Keratinocyte (primary cell): ENCODE measurements at regions not wholly inside any gene's neighbourhood (a gene's known extent, or its start where the extent isn't known, plus 50 kb on each side); places are given as distances from the start of the nearest gene placed in this dataset.

ENCODE experiments used
- DNase-seq: peaks from one replicate; pipeline ENCODE4 v3.0.0-alpha.2; 2011; ENCODE audit warnings: low read depth, missing footprints, low spot score
- FAIRE-seq: peaks from 2 replicates; lab custom pipeline; 2011; peaks lifted over from hg19 to GRCh38; lab: Jason Lieb, UNC
- H2AFZ ChIP-seq: 2 replicates; pipeline ENCODE4 v1.6.0; 2012; ENCODE audit warnings: low read length, control low read depth, inconsistent platforms; ENCODE audit not compliant: control insufficient read depth
- H3K27ac ChIP-seq: 2 replicates; pipeline ENCODE4 v1.5.1; 2011; ENCODE audit warnings: low read length; ENCODE audit not compliant: control insufficient read depth, insufficient read depth
- H3K27me3 ChIP-seq: 3 replicates; pipeline ENCODE4 v1.6.0; 2011; ENCODE audit warnings: low read length; ENCODE audit not compliant: control insufficient read depth, insufficient read depth; ENCODE audit errors: extremely low read depth
- H3K36me3 ChIP-seq, 2 experiments: 2 replicates in 1 of 2; 3 replicates in 1 of 2; pipeline ENCODE4 v1.5.1; 2011; ENCODE audit warnings: low read length in 2 of 2, mild to moderate bottlenecking in 1 of 2; ENCODE audit not compliant: control insufficient read depth in 2 of 2, insufficient read depth in 2 of 2; ENCODE audit errors: extremely low read depth in 1 of 2
- H3K4me1 ChIP-seq: 3 replicates; pipeline ENCODE4 v1.5.1; 2011; ENCODE audit warnings: low read length; ENCODE audit not compliant: control insufficient read depth, insufficient read depth; ENCODE audit errors: extremely low read depth
- H3K4me2 ChIP-seq: 3 replicates; pipeline ENCODE4 v1.6.0; 2011; ENCODE audit warnings: low read depth, low read length; ENCODE audit not compliant: control insufficient read depth, insufficient read depth; ENCODE audit errors: extremely low read depth
- H3K4me3 ChIP-seq, 3 experiments: fragments of 200-600 bp in 1 of 3; sonication (generic) in 1 of 3; 2 replicates in 2 of 3; 3 replicates in 1 of 3; pipeline ENCODE4 v1.5.1; 2011 to 2016; ENCODE audit warnings: low read length in 3 of 3, mild to moderate bottlenecking in 3 of 3, control low read depth in 2 of 3, inconsistent platforms in 1 of 3, low read depth in 1 of 3, mixed read lengths in 1 of 3, mixed run types in 1 of 3, moderate library complexity in 1 of 3; ENCODE audit not compliant: control insufficient read depth in 2 of 3, insufficient read depth in 2 of 3; ENCODE audit errors: extremely low read depth in 1 of 3
- H3K79me2 ChIP-seq: 2 replicates; pipeline ENCODE4 v1.6.0; 2012; ENCODE audit warnings: low read length; ENCODE audit not compliant: control insufficient read depth, insufficient read depth
- H3K9ac ChIP-seq: 3 replicates; pipeline ENCODE4 v1.6.0; 2011; ENCODE audit warnings: low read length; ENCODE audit not compliant: control insufficient read depth, insufficient read depth; ENCODE audit errors: extremely low read depth
- H3K9me1 ChIP-seq: 3 replicates; pipeline ENCODE4 v1.6.0; 2011; ENCODE audit warnings: low read length; ENCODE audit not compliant: control insufficient read depth, insufficient read depth; ENCODE audit errors: extremely low read depth
- H3K9me3 ChIP-seq: 2 replicates; pipeline ENCODE4 v1.5.1; 2012; ENCODE audit warnings: low read depth, low read length; ENCODE audit not compliant: control insufficient read depth
- H4K20me1 ChIP-seq: 3 replicates; pipeline ENCODE4 v1.6.0; 2011; ENCODE audit warnings: low read length; ENCODE audit not compliant: control insufficient read depth, insufficient read depth; ENCODE audit errors: extremely low read depth
- CTCF ChIP-seq, 3 experiments: IDR thresholded peaks in 1 of 3; conservative IDR thresholded peaks in 1 of 3; optimal IDR thresholded peaks in 1 of 3; 2 replicates in 2 of 3; 3 replicates in 1 of 3; pipeline versions ENCODE3 to v1.5.1; 2011; ENCODE audit warnings: low read length in 3 of 3, mild to moderate bottlenecking in 3 of 3, moderate library complexity in 2 of 3, control low read depth in 1 of 3, inconsistent platforms in 1 of 3; ENCODE audit not compliant: insufficient read depth in 2 of 3; ENCODE audit errors: extremely low read depth in 1 of 3
- EZH2 ChIP-seq: IDR thresholded peaks from one replicate; pipeline ENCODE4 v1.6.1; 2012; ENCODE audit warnings: inconsistent platforms, mild to moderate bottlenecking, low read length, moderate library complexity
- dilution Hi-C: fragments of 300-500 bp; cut with MboI; formaldehyde crosslinking; loops from one replicate; pipeline ENCODE4 v1.7.0; 2020; ENCODE audit warnings: low sequenced_read_pairs; ENCODE audit not compliant: extremely low pct_ligation_motif_present

GRCh38 chr22:47551431-47551775 is 789.0 kb downstream of the TBC1D22A start:
- Histone ChIP-seq H3K9me1 (no peaks in the 10 kb centered on the region), H3K4me3 (no peak overlapping the region), H2AFZ (no peak overlapping the region), H3K4me2 (no peak overlapping the region), H3K36me3 (no peaks in the 10 kb centered on the region), H3K4me1 (no peaks in the 10 kb centered on the region), H3K9ac (no peak overlapping the region), H3K9me3 (no peaks in the 10 kb centered on the region), H3K27me3 (no peaks in the 10 kb centered on the region), H4K20me1 (no peaks in the 10 kb centered on the region), H3K27ac (no peak overlapping the region), H3K79me2 (no peaks in the 10 kb centered on the region)
- DNase-seq = no peak
- FAIRE-seq = no peak
- dilution Hi-C loops = no loop called here
- TF ChIP-seq EZH2 = no peak
- TF ChIP-seq CTCF (optimal IDR thresholded peaks at IDR 0.05 in 1 of 3, IDR thresholded peaks at IDR 0.05 in 1 of 3, conservative IDR thresholded peaks at IDR 0.05 in 1 of 3; ENCODE audit: extremely low read depth in 1 of 3, insufficient read depth in 2 of 3, low read length in 3 of 3) = no peak

- H3K4me2 ChIP-seq = no peak overlapping the region
- TF ChIP-seq CTCF (optimal IDR thresholded peaks at IDR 0.05 in 1 of 3, IDR thresholded peaks at IDR 0.05 in 1 of 3, conservative IDR thresholded peaks at IDR 0.05 in 1 of 3; ENCODE audit: extremely low read depth in 1 of 3, insufficient read depth in 2 of 3, low read length in 3 of 3) (no peak), EZH2 (no peak)
- H3K79me2 ChIP-seq = no peaks in the 10 kb centered on the region
- H3K9me1 ChIP-seq = no peaks in the 10 kb centered on the region
- dilution Hi-C loops = no loop called here
- no peak overlapping the region for H3K27ac ChIP-seq
- H2AFZ ChIP-seq = no peak overlapping the region
- no peak overlapping the region for H3K9ac ChIP-seq
- FAIRE-seq (no peak), DNase-seq (no peak)
- no peaks in the 10 kb centered on the region for H3K27me3 ChIP-seq
- no peaks in the 10 kb centered on the region for H3K4me1 ChIP-seq
- H3K36me3 ChIP-seq = no peaks in the 10 kb centered on the region
- no peaks in the 10 kb centered on the region for H4K20me1 ChIP-seq
- no peaks in the 10 kb centered on the region for H3K9me3 ChIP-seq
- no peak overlapping the region for H3K4me3 ChIP-seq
Measured at GRCh38 chr22:47550524-47551430, 788.3 kb downstream of the TBC1D22A start.
